ENCODE measurements at regions not wholly inside any gene's neighbourhood (a gene's known extent, or its start where the extent isn't known, plus 50 kb on each side); places are given as distances from the start of the nearest gene placed in this dataset.

DNA sequence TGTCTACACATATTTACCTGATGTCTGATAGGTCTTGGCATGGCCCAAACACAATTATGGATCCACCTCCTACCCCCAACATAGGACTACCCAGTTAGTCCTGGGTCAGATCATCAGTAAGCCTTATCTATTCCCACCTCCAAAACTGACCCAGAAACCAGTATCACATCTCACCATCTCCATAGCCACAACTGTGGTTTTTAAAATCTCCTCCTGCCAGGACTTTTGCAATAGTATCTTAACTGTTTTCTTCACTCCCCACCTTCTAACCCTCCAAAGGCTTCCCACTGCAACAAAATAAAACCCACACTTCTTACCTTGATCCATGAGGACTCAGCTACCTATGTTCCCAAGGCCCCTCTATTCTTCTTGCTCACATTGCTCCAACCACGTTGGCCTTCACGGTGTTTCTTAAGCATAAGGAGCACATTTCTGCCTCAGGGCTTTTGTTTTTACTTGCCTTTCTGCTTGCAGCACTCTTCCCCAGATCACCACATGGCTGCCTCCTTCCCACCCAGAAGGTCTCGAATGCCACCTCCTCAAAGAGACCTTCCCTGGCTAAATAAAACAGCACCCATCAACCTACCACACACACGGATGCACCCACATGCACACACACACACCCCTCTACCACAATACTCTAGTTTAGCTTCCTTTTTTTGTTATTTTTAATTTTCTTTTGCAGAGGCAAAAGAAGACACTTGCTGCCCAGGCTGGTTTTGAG is 125.9 kb upstream of the SLC1A4 start (continued):
- TF ChIP-seq SIN3A (conservative IDR thresholded peaks at IDR 0.05 in 1 of 2, IDR thresholded peaks at IDR 0.05 in 1 of 2; ENCODE audit: low read depth in 1 of 2, low read length in 2 of 2) (no peak), FOSL1 (IDR thresholded peaks at IDR 0.05; ENCODE audit: insufficient read depth, low read depth, low read length) (no peak), EP300 (IDR thresholded peaks at IDR 0.05; ENCODE audit: borderline replicate concordance in 1 of 2, low read depth in 2 of 2, low read length in 2 of 2) (no peak), JUN (IDR thresholded peaks at IDR 0.05; ENCODE audit: low read depth, low read length) (no peak)

Measured in H1 (cell line).